NCI-H1417 treated with DMSO at 0.1 percent for 48 hours (cell line): ENCODE measurements at regions not wholly inside any gene's neighbourhood (a gene's known extent, or its start where the extent isn't known, plus 50 kb on each side); places are given as distances from the start of the nearest gene placed in this dataset.
"Not testable (repeated sequence)": the region's sequence is repeated elsewhere in the genome, so short reads cannot be mapped to it uniquely, and the experiment has no call there.

Experiments used
- DNase-seq: peaks from one replicate; lab custom pipeline; 2025; lab: John Stamatoyannopoulos, UW

DNA sequence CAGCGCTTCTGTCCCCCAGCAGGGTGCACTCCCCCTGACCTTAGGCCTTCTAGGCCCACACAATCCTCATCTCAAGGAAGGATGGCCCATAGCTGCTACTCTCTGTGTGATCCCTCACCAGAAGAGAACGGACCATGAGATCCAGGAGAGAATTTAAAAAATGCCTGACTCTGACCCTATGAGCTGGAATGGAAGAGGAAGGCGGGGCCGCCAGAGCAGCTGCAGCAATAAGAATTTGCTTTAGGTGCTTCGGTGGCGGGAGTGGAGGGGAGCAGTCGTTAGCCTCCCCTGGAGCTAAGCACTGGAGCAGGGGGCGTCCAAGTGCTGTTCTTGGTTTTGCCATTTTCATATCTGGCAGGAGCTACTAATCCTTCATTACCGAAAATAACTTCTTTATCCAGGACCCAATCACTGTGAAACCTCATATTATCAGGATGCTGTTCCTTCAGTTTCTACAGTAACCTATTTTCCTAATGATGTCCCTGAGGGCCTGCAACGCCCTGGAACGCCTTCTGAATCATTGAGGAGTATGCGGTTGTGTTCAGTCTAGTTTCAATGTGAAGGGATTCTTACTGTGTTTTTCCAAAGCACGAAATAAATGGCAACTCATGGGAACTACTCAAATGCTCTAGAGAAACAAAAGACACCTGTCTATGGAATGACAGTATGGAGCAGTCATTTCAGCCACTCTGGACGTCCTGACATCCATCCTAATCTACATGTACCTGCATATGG, 105.1 kb upstream of the SIX2 start:
- DNase-seq: no peak

DNA sequence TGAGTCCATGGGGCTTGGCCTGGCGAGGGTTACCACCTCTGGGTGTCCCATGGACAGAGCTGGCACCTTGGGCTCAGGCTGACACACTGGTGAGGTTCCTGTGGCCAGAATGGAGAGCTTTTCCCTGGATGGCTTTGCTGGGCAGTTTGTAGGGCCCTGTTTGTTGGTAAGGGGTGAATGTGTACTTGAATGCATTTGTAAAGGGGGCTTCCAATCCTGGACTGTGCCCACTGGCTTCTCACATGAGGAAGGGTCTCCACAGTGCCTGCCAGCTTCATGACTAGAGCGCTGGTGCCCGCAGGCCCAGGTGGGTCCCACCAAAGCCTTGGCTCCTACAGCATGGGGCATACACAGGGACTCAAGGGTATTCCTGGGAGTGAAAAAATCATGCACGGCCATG, 103.5 kb upstream of the SIX2 start:
- no peak for DNase-seq

DNA sequence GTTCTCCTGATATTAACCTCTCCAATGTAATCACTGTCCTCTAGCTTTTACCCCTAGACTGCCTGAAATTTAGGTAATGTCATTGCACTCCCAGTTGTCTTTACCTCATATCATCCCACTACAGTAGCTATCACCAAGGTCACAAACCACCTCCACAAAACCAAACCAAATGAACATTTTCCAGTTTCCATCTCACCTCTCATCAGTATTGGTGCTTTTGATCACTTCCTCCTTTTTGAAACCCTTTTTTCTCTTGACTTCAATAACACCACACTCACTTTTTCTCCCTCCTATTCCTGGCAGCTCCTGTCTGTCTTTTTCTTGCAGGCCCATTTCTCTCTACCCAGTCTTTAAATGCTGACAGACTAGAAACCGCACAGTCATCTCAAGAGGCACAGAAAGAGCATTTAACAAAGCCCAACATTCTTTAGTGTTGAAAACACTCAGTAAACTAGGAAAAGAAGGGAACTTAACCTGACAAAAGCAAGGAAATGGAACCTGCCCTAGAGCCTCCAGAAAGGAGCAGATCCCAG, 95.9 kb upstream of the SIX2 start:
- DNase-seq: no peak

DNA sequence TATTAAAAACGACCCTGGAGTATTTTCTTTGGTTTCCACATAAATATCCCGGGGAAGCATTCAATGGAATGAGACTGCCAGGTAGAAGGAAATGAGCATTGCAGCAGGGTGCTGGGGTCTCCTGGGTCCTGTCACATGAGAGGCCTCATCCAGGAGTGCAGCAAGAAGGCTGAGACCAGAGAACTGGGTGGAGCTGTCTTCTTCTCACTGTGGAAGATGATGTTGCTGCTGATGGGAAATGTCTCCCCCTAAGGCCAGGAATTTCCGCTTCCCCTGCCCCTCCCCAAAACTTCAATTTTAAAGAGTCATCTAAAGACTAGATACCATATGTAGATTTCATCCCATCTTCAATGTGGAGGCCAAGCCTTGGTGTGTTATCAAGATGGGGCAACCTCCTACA, 95.2 kb upstream of the SIX2 start:
- no peak for DNase-seq

DNA sequence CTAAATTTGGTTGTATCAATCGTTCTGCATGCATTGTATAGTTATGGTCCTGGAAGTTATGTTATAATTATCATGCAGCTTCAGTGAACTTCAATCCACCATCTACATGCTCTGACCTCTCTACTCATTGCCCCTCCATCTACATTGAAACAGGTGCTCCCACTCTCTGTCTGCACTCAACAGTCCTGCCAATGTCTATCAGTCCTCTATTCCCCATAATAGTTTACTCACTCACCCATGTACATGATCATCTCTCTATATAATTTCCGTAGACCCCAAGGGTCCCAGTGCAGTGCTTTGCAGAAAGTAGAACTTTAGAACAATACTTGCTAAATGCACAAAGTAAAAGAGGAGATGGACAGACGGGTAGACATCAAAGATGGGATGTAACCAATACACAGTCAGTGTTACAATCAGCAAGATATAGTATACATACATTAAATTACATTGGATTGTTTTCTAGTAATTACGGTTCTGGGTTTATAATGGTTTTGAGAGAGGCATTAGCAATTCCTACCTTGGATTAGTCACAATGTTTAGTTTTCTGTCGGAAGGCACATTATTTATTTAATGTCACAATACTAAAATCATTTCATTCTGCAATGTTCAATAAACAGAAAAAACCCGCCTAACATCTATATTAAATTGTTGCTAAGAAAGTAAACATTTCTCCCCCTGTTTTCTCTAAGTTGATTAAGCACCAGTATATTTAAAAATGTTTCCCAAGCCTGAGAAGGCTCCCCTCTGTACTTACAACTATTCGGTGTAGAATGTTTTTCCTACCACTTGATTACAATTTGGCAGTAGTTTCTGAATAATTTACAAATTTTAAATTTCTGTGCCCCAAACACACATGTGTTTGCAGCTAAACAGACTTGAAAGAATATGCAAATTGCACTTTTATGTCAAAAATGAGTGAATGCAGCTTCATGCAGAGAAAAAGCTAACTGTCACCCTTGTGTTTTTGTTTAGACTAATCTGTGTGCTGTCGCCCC, 94.4 kb upstream of the SIX2 start:
- DNase-seq: no peak

DNA sequence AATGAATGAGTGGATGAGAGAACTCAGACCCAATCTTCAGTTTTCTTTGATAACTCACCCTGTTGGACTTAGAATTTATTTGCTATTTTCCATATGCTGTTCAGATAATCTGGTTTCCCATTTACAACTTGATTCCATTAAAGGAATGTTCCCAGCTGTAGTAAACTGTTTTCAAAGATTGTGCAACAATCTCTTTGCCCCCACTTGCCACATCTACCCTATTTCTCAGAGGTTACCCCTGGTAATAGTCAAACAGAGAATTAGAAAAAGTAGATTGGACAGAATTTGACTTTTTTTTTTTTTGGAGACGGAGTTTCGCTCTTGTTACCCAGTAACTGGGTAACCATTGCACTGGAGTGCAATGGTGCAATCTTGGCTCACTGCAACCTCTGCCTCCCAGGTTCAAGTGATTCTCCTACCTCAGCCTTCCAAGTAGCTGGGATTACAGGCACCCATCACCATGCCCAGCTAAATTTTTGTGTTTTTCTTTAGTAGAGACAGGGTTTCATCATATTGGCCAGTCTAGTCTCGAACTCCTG, 93.4 kb upstream of the SIX2 start:
- no peak for DNase-seq

DNA sequence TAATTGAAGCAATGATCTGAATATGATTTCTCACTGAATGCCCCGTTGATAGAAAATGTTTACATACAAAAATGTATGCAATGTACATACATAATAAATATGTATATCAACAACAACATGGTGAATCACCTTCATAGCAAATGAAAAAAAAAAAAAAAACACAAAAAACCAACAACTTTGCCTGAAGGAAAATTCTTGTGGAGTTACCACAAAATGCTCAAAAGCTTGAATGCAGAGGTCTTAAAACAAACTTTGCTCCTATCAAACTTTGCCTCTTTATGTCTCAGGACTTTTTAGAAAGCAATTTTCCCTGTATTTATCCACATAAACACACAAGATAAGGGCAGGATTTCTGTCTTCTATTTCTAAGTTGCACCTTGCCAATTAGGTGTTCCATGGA, 92.9 kb upstream of the SIX2 start:
- DNase-seq: no peak

DNA sequence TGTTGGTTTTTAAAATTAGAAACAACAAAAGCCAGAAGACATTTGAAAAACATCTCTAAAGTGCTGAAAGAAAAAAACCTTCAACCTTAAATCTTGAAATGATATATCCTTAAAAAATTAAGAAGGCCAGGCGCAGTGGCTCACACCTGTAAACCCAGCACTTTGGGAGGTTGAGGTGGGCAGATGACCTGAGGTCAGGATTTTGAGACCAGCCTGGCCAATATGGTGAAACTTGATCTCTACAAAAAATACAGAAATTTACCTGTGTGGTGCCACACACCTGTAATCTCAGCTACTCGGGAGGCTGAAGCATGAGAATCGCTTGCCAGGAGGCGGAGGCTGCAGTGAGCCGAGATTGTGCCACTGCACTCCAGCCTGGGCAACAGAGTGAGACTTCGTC, 87.7 kb upstream of the SIX2 start:
- DNase-seq: no peak

DNA sequence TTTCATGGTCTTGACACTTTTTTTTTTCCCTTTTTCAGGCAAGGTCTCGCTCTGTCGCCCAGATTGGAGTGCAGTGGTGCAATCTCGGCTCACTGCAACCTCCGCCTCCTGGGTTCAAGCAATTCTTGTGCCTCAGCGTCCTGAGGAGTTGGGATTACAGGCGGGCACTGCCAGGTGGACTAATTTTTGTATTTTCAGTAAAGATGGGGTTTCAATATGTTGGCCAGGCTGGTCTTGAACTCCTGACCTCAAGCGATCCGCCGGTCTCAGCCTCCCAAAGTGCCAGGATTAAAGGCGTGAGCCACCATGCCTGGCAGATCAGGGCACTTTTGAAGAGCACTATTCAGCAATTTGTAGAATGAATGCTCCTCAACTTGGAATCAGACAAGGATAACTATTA, 86.8 kb upstream of the SIX2 start:
- not testable (repeated sequence) for DNase-seq

DNA sequence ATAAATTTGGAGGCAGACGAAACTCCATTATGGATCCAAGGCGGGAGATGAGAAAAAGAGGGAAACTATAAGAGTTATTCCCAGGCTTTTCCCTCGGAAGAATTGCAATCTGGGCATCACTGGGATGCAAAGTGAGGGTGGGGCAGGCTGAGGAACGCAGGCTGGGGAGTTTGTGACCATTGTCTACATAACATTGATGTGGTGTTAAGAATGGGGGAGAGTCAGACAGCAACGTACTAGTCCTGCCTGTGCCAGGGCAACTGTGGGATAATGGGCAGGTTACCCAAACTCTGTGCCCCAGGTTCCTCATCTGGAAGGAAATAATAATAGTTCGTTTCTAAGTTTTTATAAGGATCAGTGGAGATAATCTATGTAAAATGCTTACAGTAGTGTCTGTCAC, 84.4 kb upstream of the SIX2 start:
- no peak for DNase-seq

DNA sequence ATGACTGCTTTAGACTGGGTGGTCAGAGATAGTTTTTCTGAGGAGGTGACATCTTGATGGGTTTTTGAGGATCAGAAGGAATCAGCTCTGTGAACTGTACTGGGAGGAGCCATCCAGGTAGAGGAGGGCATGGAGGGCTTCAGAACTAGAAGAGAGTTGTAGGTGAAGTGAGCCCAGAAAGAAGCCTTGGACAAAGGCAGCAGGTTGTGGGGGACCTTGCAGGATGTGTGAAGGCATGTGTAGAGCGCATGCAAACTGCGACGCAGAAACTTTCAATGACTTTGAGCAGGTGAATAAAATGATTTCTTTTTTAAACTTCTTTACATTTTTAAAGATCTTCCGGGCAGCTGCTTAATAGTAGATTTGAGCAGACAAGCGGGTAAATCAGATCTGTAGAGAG, 83.9 kb upstream of the SIX2 start:
- no peak for DNase-seq

DNA sequence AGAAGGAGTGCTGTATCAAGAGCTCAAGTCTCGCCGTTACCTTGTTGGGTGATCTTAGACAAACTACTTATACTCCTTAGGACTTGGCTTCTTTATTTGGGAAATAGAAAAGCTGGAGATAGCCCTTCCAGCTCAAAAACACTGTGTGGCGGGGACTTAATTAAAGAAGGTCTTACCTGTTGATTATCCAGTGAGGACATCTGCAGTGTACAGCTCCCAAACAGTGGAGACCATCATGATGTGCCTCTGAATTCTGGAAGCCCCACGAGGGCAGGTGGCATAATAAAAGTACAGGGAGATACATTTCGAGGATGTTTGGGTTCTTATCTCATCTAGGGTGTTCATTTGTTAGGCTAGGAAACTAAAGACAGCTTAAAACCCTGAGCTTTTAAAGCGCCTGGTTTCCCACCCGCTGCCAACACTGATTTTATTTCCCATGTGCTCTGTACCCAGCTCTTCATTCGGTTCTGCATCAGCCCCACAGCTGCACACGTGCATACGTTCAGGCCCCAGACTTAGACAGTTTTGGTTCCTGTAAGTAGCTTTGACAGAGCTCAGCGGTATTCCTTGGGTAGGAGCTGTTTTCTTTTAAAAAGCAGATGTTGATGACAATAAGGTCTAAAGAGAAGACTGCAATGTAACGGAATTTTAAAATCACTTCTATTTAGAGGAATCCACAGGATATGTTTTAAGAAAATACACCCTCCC, 80.5 kb upstream of the SIX2 start:
- no peak for DNase-seq

DNA sequence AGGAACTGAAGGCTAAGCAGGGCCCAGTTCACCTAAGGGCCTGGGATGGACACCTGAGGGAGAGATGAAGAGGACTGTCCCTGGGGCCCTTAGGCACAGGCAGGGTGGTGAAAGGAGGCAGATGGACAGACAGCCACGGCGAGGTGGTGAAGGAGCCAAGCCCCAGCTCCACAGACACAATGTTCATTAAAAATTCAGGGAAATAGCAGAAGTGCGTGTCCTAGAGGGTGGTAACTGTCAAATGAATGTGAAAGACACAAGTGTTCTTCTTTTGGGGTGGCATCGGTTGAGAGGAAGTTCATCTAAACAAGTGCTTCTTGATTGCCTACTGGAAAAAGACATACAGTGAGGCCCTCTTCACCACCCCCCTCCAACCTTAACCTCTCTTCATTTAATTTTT, 76.2 kb upstream of the SIX2 start:
- DNase-seq: no peak

DNA sequence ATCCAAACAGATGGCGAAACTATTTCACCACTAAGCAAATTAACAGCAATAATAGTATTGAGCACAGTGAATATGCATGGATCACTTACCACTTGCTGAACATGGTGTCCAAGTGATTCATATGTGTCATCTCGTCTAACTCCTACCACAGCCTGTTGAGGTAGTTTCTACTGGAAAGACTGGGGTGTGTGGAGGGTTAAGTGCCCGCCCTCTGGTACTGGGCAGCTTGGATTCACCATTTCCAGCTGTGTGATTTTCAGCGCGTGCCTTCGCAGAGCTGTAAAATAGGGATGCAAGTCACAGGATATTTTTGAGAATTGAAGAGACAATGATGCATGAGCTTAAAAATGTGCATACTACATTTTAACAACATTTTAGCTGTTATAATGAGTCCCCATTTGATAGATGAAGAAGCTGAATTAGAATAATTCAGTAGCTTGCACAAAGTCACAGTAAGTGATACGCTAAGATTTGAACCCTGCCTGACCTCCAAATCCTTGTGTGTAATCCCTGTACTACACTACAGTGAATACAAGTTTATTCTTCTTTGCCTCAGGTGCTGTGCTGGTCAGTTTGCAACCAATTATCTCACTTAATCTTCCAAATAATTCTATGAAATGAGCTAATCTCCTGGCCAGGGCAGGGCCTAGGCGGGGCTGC, 75.2 kb upstream of the SIX2 start:
- no peak for DNase-seq

DNA sequence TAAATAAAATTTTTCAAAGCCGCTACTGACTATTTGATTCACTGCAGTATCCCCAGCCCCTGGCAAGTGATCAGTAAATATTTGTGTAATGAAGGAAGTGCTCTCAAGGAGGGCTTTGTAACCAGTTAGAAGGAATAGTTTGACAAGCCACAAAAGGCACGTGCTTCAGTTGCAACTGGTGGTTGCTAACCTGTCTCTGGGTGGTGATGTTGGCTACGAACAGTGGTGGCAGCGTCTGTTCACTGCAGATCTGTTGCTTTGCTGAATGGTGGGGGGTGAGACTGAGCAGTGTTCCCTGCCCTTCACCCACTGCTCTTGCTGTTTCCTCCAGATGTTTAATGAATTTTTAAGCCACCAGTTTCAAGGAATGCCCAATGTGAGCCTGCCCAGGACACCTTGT, 73.9 kb upstream of the SIX2 start:
- no peak for DNase-seq

DNA sequence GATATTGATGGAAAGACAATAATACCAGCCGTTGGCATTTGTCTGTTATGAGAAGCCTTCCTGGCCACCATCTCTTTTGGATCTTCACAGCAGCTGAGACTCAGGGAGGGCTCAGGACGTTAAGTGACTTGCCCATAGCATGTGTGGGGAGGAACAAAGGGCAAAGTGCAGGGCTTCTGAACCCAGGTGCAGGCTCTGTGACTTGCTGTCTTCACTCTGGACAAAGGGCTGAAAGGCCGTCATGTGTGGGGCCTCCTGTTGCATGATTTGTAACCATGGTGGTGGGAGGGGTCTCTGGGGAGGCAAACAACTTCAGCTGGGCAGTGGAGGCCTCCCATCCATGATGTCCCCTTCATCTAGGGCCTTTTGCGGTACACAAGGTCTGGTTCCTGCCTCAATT, 65.5 kb upstream of the SIX2 start:
- DNase-seq: no peak

DNA sequence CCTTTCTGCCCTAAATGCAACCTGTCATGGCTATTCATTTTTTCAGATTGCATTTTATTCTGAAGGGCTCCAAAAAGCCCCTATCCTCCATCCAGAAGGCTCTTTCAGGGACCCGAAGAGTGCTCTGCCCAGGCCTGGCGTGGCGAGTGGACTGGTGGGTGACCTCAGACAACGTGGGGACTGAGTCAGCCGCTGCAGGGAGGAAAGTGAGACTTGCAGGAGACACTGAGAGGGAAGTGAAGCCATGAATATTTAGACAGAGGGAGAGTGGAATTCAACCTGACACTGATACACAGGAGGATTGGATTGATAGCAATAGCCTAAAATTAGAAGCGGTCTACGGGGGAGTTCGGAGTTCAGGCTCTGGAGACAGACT, 63.6 kb upstream of the SIX2 start:
- no peak for DNase-seq

DNA sequence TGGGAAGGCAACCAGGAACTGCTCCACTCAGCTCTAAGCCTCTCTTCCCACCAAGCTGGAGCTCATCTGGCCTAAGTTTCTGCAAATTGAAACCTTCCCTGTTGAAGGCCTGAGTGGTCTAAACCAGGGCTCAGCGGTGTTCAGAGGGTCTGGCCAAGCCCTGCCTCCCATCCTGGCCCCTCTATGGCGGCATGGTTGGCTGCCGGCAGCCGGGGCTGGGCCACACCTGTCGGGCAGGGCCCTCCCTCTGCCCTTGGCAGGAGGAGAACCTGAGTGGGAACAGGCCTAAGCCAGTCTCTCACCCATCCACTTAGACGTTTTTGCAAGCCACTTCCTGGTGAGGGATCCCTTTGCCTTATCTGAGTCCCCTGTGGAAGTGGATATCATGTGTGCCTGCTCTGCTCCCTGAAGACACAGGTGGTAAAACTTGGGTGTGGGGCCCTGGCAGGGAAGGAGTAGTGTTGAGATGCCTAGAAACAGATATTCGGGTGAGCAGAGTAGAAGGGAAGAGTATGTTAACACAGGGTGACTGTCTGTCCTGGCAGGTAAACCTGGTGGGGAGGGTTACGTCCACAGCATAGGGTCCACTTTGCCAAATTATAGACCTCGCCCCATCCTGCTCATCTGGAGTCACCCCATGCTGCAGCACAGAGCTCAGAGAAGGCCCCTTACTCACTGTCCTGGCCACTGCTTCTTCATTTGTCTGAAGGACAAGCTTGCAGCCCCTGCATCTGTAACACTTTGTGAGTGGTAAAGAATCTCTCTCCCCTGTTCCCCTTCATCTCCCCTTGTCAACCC, 63.0 kb upstream of the SIX2 start:
- no peak for DNase-seq

DNA sequence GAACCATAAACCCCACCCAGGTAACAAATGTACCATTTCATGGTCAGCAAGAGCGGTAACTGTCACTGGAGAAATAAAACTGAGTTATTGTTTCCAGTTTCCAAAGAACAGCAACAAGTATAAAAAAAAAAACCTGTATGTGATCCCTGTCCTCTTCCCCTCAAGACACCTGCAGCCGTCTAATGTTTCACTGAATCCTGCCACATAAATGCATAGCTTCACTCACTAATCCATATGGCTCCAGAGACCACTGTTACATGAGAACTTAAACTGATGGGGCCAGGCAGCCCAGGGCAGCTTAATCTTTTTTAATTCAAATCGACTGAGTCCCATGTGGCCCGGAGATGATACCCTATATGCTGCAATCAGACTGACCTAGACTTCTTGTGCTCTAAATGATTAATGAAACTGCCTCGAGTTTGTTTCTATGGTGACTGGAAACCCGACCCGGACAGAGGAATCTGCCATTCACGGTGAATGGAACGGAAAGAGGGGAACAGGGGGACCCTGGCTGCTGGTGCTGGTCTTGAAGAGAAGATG, 60.9 kb upstream of the SIX2 start:
- DNase-seq: no peak

DNA sequence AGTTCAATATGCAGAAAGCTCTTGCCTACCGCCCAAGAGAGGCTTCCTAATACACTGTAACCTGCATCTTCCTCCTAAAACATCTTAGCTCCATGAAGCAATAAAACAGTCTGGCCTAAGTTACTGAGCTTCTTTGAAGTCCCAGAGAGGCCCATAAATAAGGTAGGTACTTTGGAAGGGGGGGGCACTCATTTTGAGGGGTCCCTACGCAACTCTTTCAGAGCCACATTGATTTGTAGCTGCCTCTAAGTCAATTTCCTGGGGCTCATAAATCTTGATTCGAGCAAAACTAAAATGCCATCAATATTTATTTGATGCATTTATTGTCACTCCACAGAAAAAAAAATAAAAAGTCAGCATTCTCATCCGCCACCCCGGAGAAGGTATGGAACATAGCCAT, 60.4 kb upstream of the SIX2 start:
- no peak for DNase-seq
